ENCODE measurements at regions not wholly inside any gene's neighbourhood (a gene's known extent, or its start where the extent isn't known, plus 50 kb on each side); places are given as distances from the start of the nearest gene placed in this dataset.

GRCh38 chr10:65701168-65701776 is 1224.6 kb upstream of the LRRTM3 start:
- TF ChIP-seq TCF4 (CRISPR knock-in tag; IDR thresholded peaks at IDR 0.05; ENCODE audit: borderline replicate concordance) (no peak), CSDC2 (CRISPR knock-in tag; IDR thresholded peaks at IDR 0.05) (no peak), TOX (CRISPR knock-in tag; IDR thresholded peaks at IDR 0.05; ENCODE audit: borderline replicate concordance) (no peak), ZNF565 (CRISPR knock-in tag; conservative IDR thresholded peaks at IDR 0.05; ENCODE audit: low read depth) (no peak), ZC3H10 (CRISPR knock-in tag; IDR thresholded peaks at IDR 0.05) (no peak), ESRRG (CRISPR knock-in tag; IDR thresholded peaks at IDR 0.05) (no peak), GLIS3 (CRISPR knock-in tag; IDR thresholded peaks at IDR 0.05) (no peak), ZFP30 (CRISPR knock-in tag; IDR thresholded peaks at IDR 0.05) (no peak), CSRNP3 (CRISPR knock-in tag; IDR thresholded peaks at IDR 0.05) (no peak), RARB (CRISPR knock-in tag; IDR thresholded peaks at IDR 0.05) (no peak), ZNF70 (CRISPR knock-in tag; IDR thresholded peaks at IDR 0.05) (no peak), POU6F1 (CRISPR knock-in tag; IDR thresholded peaks at IDR 0.05; ENCODE audit: borderline replicate concordance, low read depth) (no peak), PATZ1 (CRISPR knock-in tag; IDR thresholded peaks at IDR 0.05; ENCODE audit: borderline replicate concordance) (no peak)
- TF ChIP-seq, protein P1, sequence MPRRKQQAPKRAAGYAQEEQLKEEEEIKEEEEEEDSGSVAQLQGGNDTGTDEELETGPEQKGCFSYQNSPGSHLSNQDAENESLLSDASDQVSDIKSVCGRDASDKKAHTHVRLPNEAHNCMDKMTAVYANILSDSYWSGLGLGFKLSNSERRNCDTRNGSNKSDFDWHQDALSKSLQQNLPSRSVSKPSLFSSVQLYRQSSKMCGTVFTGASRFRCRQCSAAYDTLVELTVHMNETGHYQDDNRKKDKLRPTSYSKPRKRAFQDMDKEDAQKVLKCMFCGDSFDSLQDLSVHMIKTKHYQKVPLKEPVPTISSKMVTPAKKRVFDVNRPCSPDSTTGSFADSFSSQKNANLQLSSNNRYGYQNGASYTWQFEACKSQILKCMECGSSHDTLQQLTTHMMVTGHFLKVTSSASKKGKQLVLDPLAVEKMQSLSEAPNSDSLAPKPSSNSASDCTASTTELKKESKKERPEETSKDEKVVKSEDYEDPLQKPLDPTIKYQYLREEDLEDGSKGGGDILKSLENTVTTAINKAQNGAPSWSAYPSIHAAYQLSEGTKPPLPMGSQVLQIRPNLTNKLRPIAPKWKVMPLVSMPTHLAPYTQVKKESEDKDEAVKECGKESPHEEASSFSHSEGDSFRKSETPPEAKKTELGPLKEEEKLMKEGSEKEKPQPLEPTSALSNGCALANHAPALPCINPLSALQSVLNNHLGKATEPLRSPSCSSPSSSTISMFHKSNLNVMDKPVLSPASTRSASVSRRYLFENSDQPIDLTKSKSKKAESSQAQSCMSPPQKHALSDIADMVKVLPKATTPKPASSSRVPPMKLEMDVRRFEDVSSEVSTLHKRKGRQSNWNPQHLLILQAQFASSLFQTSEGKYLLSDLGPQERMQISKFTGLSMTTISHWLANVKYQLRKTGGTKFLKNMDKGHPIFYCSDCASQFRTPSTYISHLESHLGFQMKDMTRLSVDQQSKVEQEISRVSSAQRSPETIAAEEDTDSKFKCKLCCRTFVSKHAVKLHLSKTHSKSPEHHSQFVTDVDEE (CRISPR knock-in tag; IDR thresholded peaks at IDR 0.05) = no peak
- TF ChIP-seq, protein P2, sequence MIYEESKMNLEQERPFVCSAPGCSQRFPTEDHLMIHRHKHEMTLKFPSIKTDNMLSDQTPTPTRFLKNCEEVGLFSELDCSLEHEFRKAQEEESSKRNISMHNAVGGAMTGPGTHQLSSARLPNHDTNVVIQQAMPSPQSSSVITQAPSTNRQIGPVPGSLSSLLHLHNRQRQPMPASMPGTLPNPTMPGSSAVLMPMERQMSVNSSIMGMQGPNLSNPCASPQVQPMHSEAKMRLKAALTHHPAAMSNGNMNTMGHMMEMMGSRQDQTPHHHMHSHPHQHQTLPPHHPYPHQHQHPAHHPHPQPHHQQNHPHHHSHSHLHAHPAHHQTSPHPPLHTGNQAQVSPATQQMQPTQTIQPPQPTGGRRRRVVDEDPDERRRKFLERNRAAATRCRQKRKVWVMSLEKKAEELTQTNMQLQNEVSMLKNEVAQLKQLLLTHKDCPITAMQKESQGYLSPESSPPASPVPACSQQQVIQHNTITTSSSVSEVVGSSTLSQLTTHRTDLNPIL (CRISPR knock-in tag; IDR thresholded peaks at IDR 0.05; ENCODE audit: low read depth) = no peak
- ATAC-seq = no peak

GRCh38 chr10:65708057-65708456 is 1217.8 kb upstream of the LRRTM3 start:
- no peak for TF ChIP-seq ISL1 (CRISPR knock-in tag; IDR thresholded peaks at IDR 0.05)
- TF ChIP-seq ZNF565 (CRISPR knock-in tag; conservative IDR thresholded peaks at IDR 0.05; ENCODE audit: low read depth) = no peak
- no peak for TF ChIP-seq OSR1 (CRISPR knock-in tag; IDR thresholded peaks at IDR 0.05)
- no peak for TF ChIP-seq ESRRG (CRISPR knock-in tag; IDR thresholded peaks at IDR 0.05)
- no peak for TF ChIP-seq GLIS3 (CRISPR knock-in tag; IDR thresholded peaks at IDR 0.05)
- TF ChIP-seq RARB (CRISPR knock-in tag; IDR thresholded peaks at IDR 0.05) = no peak
- no peak for TF ChIP-seq ZC3H10 (CRISPR knock-in tag; IDR thresholded peaks at IDR 0.05)
- no peak for TF ChIP-seq POU6F1 (CRISPR knock-in tag; IDR thresholded peaks at IDR 0.05; ENCODE audit: borderline replicate concordance, low read depth)
- TF ChIP-seq TOX (CRISPR knock-in tag; IDR thresholded peaks at IDR 0.05; ENCODE audit: borderline replicate concordance) = no peak
- ATAC-seq = no peak

GRCh38 chr10:65710306-65710705 is 1215.5 kb upstream of the LRRTM3 start:
- ATAC-seq = no peak
- TF ChIP-seq RARB (CRISPR knock-in tag; IDR thresholded peaks at IDR 0.05) (no peak), CSRNP3 (CRISPR knock-in tag; IDR thresholded peaks at IDR 0.05) (no peak), CSDC2 (CRISPR knock-in tag; IDR thresholded peaks at IDR 0.05) (no peak), ZNF70 (CRISPR knock-in tag; IDR thresholded peaks at IDR 0.05) (no peak), ZNF565 (CRISPR knock-in tag; conservative IDR thresholded peaks at IDR 0.05; ENCODE audit: low read depth) (no peak), SNAI2 (CRISPR knock-in tag; IDR thresholded peaks at IDR 0.05) (no peak), PATZ1 (CRISPR knock-in tag; IDR thresholded peaks at IDR 0.05; ENCODE audit: borderline replicate concordance) (no peak)
